DND-41 (cell line): ENCODE measurements at regions not wholly inside any gene's neighbourhood (a gene's known extent, or its start where the extent isn't known, plus 50 kb on each side); places are given as distances from the start of the nearest gene placed in this dataset.

Experiments used
- ATAC-seq: fragments of 200-7000 bp; cut with Tn5 transposase; 3 replicates; pipeline ENCODE4 v1.9.1; 2021; ENCODE audit warnings: low read depth; ENCODE audit not compliant: insufficient read depth
- DNase-seq: peaks from one replicate; pipeline ENCODE4 v3.0.0-alpha.2; 2020
- H2AFZ ChIP-seq: 2 replicates; pipeline ENCODE4 v1.6.0; 2012; ENCODE audit warnings: low read depth, low read length
- H3K27ac ChIP-seq: 2 replicates; pipeline ENCODE4 v1.5.1; 2012; ENCODE audit warnings: low read length, inconsistent platforms
- H3K27me3 ChIP-seq: fragments of 200-600 bp; sonication (generic); 2 replicates; pipeline ENCODE4 v1.6.0; 2012; ENCODE audit warnings: low read length, mild to moderate bottlenecking, inconsistent platforms; ENCODE audit not compliant: insufficient read depth, poor library complexity
- H3K36me3 ChIP-seq: 2 replicates; pipeline ENCODE4 v1.5.1; 2012; ENCODE audit warnings: low read length, inconsistent platforms; ENCODE audit not compliant: insufficient read depth
- H3K4me1 ChIP-seq: 2 replicates; pipeline ENCODE4 v1.5.1; 2012; ENCODE audit warnings: mild to moderate bottlenecking, low read length; ENCODE audit not compliant: insufficient read depth
- H3K4me2 ChIP-seq: 2 replicates; pipeline ENCODE4 v1.6.0; 2012; ENCODE audit warnings: mild to moderate bottlenecking, moderate library complexity, low read length, inconsistent platforms; ENCODE audit not compliant: insufficient read depth
- H3K4me3 ChIP-seq, 2 experiments: fragments of 200-600 bp in 1 of 2; shearing (Covaris generic) in 1 of 2; 2 replicates each; pipeline ENCODE4 v1.5.1; 2012 to 2016; ENCODE audit warnings: inconsistent platforms in 2 of 2, low read length in 2 of 2, mild to moderate bottlenecking in 2 of 2, low read depth in 1 of 2, moderate library complexity in 1 of 2
- H3K79me2 ChIP-seq: 2 replicates; pipeline ENCODE4 v1.6.0; 2012; ENCODE audit warnings: low read length, inconsistent platforms; ENCODE audit not compliant: insufficient read depth
- H3K9ac ChIP-seq: 2 replicates; pipeline ENCODE4 v1.6.0; 2012; ENCODE audit warnings: low read depth, mild to moderate bottlenecking, inconsistent platforms, low read length, moderate library complexity
- H3K9me3 ChIP-seq: 2 replicates; pipeline ENCODE4 v1.5.1; 2012; ENCODE audit warnings: low read length, moderate library complexity, mild to moderate bottlenecking, inconsistent platforms; ENCODE audit not compliant: insufficient read depth, severe bottlenecking
- H4K20me1 ChIP-seq: 2 replicates; pipeline ENCODE4 v1.6.0; 2012; ENCODE audit warnings: low read length; ENCODE audit not compliant: insufficient read depth
- EZH2 ChIP-seq: IDR thresholded peaks from 3 replicates; pipeline ENCODE4 v1.6.1; 2012; ENCODE audit warnings: borderline replicate concordance, low read depth, mild to moderate bottlenecking, moderate library complexity, low read length, inconsistent platforms; ENCODE audit not compliant: severe bottlenecking
- TF ChIP-seq, protein P1 (sequence below): IDR thresholded peaks from 2 replicates; pipeline ENCODE4 v1.5.1; 2012; ENCODE audit warnings: borderline replicate concordance, low read length, moderate library complexity, mild to moderate bottlenecking; ENCODE audit not compliant: poor library complexity, severe bottlenecking; ENCODE audit errors: extremely low read depth

DNA sequence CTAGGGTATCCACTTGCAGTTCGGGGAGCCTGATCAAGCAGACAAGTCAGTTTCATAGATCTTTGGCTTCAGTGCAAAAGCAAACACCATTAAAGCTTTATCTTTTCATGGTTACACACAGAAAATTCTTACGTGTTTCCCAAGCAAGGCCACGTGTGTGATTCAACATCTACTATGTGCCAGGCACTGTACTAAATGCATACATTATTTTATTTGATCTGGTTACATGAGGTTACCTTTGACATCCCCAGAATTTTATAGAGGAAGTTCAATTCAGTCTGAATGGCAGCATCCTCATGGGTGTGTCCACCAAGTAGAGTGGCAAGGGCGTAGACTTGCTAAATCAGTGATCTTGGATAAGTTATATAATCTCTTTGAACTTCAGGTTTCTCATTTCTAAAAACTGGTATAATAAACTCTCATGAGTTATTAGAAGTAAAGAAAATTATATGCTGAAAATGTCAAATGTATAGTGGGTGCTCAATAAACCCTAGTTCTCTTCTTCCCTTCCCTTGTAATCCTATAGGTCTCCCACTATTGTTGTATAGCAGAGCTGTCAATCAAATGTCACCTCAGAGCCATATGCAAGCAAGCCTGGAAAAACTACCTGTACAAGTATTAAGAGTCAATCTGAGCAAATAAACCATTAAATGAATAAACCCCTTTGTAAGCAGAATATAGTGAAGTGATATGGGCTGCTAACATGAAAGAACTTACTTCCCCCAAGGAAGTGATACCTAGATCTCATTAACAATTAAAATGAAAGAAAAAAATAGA lies 50.3 kb upstream of the TMX1 start:
- Histone ChIP-seq H3K27me3 (no peaks in the 10 kb centered on the region), H3K36me3 (no peaks in the 10 kb centered on the region), H3K79me2 (no peaks in the 10 kb centered on the region), H2AFZ (no peak overlapping the region), H4K20me1 (no peaks in the 10 kb centered on the region), H3K4me2 (no peak overlapping the region), H3K4me3 (no peak overlapping the region), H3K9ac (no peak overlapping the region), H3K9me3 (no peaks in the 10 kb centered on the region), H3K27ac (no peak overlapping the region), H3K4me1 (peaks cover 4% of the 10 kb centered on the region; the same call in 1 of the 2 replicates)
- DNase-seq = no peak
- ATAC-seq = no peak
- no peak for TF ChIP-seq EZH2
- TF ChIP-seq, protein P1, sequence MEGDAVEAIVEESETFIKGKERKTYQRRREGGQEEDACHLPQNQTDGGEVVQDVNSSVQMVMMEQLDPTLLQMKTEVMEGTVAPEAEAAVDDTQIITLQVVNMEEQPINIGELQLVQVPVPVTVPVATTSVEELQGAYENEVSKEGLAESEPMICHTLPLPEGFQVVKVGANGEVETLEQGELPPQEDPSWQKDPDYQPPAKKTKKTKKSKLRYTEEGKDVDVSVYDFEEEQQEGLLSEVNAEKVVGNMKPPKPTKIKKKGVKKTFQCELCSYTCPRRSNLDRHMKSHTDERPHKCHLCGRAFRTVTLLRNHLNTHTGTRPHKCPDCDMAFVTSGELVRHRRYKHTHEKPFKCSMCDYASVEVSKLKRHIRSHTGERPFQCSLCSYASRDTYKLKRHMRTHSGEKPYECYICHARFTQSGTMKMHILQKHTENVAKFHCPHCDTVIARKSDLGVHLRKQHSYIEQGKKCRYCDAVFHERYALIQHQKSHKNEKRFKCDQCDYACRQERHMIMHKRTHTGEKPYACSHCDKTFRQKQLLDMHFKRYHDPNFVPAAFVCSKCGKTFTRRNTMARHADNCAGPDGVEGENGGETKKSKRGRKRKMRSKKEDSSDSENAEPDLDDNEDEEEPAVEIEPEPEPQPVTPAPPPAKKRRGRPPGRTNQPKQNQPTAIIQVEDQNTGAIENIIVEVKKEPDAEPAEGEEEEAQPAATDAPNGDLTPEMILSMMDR = no peak
